ENCODE measurements at regions not wholly inside any gene's neighbourhood (a gene's known extent, or its start where the extent isn't known, plus 50 kb on each side); places are given as distances from the start of the nearest gene placed in this dataset.

- TF ChIP-seq CTCF (IDR thresholded peaks at IDR 0.05) (no peak), POLR2AphosphoS5 (IDR thresholded peaks at IDR 0.05) (no peak)
These were observed 147.3 kb upstream of the TLE3 start for GRCh38 chr15:70244978-70245542.

Data from prostate gland (tissue), 2 donors.